ENCODE measurements at regions not wholly inside any gene's neighbourhood (a gene's known extent, or its start where the extent isn't known, plus 50 kb on each side); places are given as distances from the start of the nearest gene placed in this dataset.

DNA sequence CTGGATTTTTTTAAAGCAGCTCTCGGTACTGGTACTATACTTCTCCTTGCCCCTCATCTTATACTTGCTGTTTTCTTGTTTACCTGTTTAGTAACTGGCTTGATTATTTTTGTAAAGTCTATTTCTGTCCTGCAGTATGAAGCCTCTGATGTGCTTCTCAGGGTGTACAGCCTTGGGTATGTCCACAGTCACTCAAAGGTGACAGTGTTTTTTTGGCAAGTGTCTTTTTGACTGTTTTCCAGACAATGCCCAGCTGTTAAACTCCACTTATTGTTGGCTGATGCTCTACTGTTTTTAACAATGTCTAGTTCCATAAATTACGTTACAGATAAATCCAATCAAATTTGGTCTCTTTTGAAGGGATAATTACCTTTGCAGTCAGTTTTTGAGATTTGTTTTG lies 475.2 kb downstream of the JRKL start:
- Histone ChIP-seq H3K27ac (ENCODE audit: low read length) (no peak overlapping the region), H3K9me2 (replicated peaks; ENCODE audit: low read length) (no peaks in the 10 kb centered on the region), H3K79me2 (ENCODE audit: low read length) (no peaks in the 10 kb centered on the region), H3K36me3 (ENCODE audit: low read depth, low read length) (no peaks in the 10 kb centered on the region), H3K9ac (ENCODE audit: low read length) (no peak overlapping the region), H3K4me1 (ENCODE audit: insufficient read depth, low read length) (no peaks in the 10 kb centered on the region), H3F3A (ENCODE audit: low read length, unreplicated experiment) (no peaks in the 10 kb centered on the region), H4K20me1 (ENCODE audit: low read length) (no peaks in the 10 kb centered on the region), H3K27me3 (ENCODE audit: low read length) (no peaks in the 10 kb centered on the region), H3K4me3 (ENCODE audit: low read length) (no peak overlapping the region), H2AFZ (ENCODE audit: low read length) (no peak overlapping the region), H3K9me3 (ENCODE audit: low read length) (no peaks in the 10 kb centered on the region), H3K4me2 (ENCODE audit: low read length) (no peak overlapping the region)
- ChIA-PET CTCF (no interaction called here), POLR2A (ENCODE audit: unreplicated experiment) (no interaction called here)
- no peak for TF ChIP-seq EZH2phosphoT487 (IDR thresholded peaks at IDR 0.05; ENCODE audit: borderline replicate concordance, low read length)
- TF ChIP-seq, protein P1, sequence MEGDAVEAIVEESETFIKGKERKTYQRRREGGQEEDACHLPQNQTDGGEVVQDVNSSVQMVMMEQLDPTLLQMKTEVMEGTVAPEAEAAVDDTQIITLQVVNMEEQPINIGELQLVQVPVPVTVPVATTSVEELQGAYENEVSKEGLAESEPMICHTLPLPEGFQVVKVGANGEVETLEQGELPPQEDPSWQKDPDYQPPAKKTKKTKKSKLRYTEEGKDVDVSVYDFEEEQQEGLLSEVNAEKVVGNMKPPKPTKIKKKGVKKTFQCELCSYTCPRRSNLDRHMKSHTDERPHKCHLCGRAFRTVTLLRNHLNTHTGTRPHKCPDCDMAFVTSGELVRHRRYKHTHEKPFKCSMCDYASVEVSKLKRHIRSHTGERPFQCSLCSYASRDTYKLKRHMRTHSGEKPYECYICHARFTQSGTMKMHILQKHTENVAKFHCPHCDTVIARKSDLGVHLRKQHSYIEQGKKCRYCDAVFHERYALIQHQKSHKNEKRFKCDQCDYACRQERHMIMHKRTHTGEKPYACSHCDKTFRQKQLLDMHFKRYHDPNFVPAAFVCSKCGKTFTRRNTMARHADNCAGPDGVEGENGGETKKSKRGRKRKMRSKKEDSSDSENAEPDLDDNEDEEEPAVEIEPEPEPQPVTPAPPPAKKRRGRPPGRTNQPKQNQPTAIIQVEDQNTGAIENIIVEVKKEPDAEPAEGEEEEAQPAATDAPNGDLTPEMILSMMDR (conservative IDR thresholded peaks at IDR 0.05; ENCODE audit: low read depth, low read length) = no peak
- no peak for TF ChIP-seq EZH2 (IDR thresholded peaks at IDR 0.05; ENCODE audit: low read length, unreplicated experiment)
- intact Hi-C loops (cut with micrococcal nuclease) = no loop called here
- BruUV-seq (replicated peaks) = no TSS peak
- ATAC-seq (no peak), DNase-seq (no peak)

DNA sequence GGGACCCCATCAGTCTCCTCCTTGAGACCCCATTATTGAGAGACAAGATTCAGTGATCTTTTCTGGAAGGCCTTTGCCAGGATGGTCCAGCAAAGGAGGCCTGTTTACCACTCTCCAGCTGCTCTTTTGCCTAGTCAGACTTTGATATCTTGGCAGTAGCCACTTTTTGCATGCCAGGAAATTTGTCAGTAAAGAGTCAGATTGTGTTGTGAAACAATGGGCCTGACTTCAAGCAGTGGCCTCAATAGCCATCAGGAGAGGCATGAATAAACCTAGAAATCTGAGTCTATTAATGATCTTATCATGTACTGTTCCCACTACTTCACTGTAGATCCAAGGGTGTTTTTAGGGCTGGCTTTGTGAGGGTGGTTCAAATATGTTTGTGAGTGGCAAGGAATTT lies 479.4 kb downstream of the JRKL start:
- no peak overlapping the region for H2AFZ ChIP-seq (ENCODE audit: low read length)
- intact Hi-C loops (cut with micrococcal nuclease) = no loop called here
- H3K9ac ChIP-seq (ENCODE audit: low read length) = no peak overlapping the region
- TF ChIP-seq, protein P1 (conservative IDR thresholded peaks at IDR 0.05; ENCODE audit: low read depth, low read length) = no peak
- TF ChIP-seq EZH2phosphoT487 (IDR thresholded peaks at IDR 0.05; ENCODE audit: borderline replicate concordance, low read length) (no peak), EZH2 (IDR thresholded peaks at IDR 0.05; ENCODE audit: low read length, unreplicated experiment) (no peak)
- no peaks in the 10 kb centered on the region for H3K27me3 ChIP-seq (ENCODE audit: low read length)
- H3K4me2 ChIP-seq (ENCODE audit: low read length) = no peak overlapping the region
- H3K9me3 ChIP-seq (ENCODE audit: low read length) = no peaks in the 10 kb centered on the region
- H3F3A ChIP-seq (ENCODE audit: low read length, unreplicated experiment) = no peaks in the 10 kb centered on the region
- H4K20me1 ChIP-seq (ENCODE audit: low read length) = no peaks in the 10 kb centered on the region
- H3K4me3 ChIP-seq (ENCODE audit: low read length) = no peak overlapping the region
- no TSS peak for BruUV-seq (replicated peaks)
- H3K79me2 ChIP-seq (ENCODE audit: low read length) = no peaks in the 10 kb centered on the region
- ChIA-PET CTCF (no interaction called here), POLR2A (ENCODE audit: unreplicated experiment) (no interaction called here)
- H3K4me1 ChIP-seq (ENCODE audit: insufficient read depth, low read length) = no peaks in the 10 kb centered on the region
- no peaks in the 10 kb centered on the region for H3K36me3 ChIP-seq (ENCODE audit: low read depth, low read length)
- H3K9me2 ChIP-seq (replicated peaks; ENCODE audit: low read length) = no peaks in the 10 kb centered on the region
- ATAC-seq (no peak), DNase-seq (peak; percentile 9)
- H3K27ac ChIP-seq (ENCODE audit: low read length) = no peak overlapping the region

DNA sequence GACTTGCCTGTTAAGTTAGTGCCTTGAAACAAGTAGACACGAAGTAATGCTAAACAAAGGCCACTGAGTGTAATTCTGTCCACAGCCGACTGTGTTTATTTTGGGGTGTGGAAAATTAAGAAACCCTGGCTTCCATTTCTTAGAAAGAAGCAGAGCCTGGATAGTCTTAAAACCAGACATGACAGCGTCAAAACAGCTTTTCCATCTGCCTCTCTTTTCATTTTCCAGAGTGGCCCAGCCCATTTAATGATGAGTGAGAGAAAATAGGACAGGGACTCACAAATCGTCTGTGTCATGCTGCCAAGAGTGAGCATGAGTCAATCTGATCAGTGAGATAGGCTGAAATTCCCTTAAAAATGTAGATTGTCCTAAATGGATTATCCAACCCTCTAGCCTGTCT lies 485.9 kb downstream of the JRKL start:
- no peak overlapping the region for H3K9ac ChIP-seq (ENCODE audit: low read length)
- no peaks in the 10 kb centered on the region for H3K79me2 ChIP-seq (ENCODE audit: low read length)
- H3K4me1 ChIP-seq (ENCODE audit: insufficient read depth, low read length) = no peaks in the 10 kb centered on the region
- no peak for TF ChIP-seq EZH2 (IDR thresholded peaks at IDR 0.05; ENCODE audit: low read length, unreplicated experiment)
- TF ChIP-seq, protein P1 (conservative IDR thresholded peaks at IDR 0.05; ENCODE audit: low read depth, low read length) = no peak
- TF ChIP-seq EZH2phosphoT487 (IDR thresholded peaks at IDR 0.05; ENCODE audit: borderline replicate concordance, low read length) = no peak
- H3K4me3 ChIP-seq (ENCODE audit: low read length) = no peak overlapping the region
- ChIA-PET CTCF (no interaction called here), POLR2A (ENCODE audit: unreplicated experiment) (no interaction called here)
- H3K36me3 ChIP-seq (ENCODE audit: low read depth, low read length) = no peaks in the 10 kb centered on the region
- DNase-seq (peak; percentile 10), ATAC-seq (no peak)
- no peak overlapping the region for H2AFZ ChIP-seq (ENCODE audit: low read length)
- H3K9me3 ChIP-seq (ENCODE audit: low read length) = no peaks in the 10 kb centered on the region
- H3K9me2 ChIP-seq (replicated peaks; ENCODE audit: low read length) = no peaks in the 10 kb centered on the region
- intact Hi-C loops (cut with micrococcal nuclease) = no loop called here
- no peak overlapping the region for H3K27ac ChIP-seq (ENCODE audit: low read length)
- H4K20me1 ChIP-seq (ENCODE audit: low read length) = no peaks in the 10 kb centered on the region
- H3K27me3 ChIP-seq (ENCODE audit: low read length) = peaks cover 7% of the 10 kb centered on the region; the same call in 1 of the 2 replicates
- BruUV-seq (replicated peaks) = no TSS peak
- no peaks in the 10 kb centered on the region for H3F3A ChIP-seq (ENCODE audit: low read length, unreplicated experiment)
- H3K4me2 ChIP-seq (ENCODE audit: low read length) = no peak overlapping the region
